H9 (cell line): ENCODE measurements at regions not wholly inside any gene's neighbourhood (a gene's known extent, or its start where the extent isn't known, plus 50 kb on each side); places are given as distances from the start of the nearest gene placed in this dataset.

Experiments
- DNase-seq: peaks from one replicate; pipeline ENCODE4 v3.0.0-alpha.2; 2017
- H2AFZ ChIP-seq: one replicate; pipeline ENCODE4 v1.6.1; 2013; ENCODE audit warnings: mild to moderate bottlenecking, low read length, control low read depth, moderate library complexity
- H2AK5ac ChIP-seq: 2 replicates; pipeline ENCODE4 v1.6.1; 2013; ENCODE audit warnings: low read length, control low read depth, mixed read lengths; ENCODE audit not compliant: insufficient read length
- H2BK120ac ChIP-seq: one replicate; pipeline ENCODE4 v1.6.1; 2013; ENCODE audit warnings: low read depth, mild to moderate bottlenecking, low read length, control low read depth, inconsistent platforms; ENCODE audit not compliant: poor library complexity, severe bottlenecking
- H2BK12ac ChIP-seq: 2 replicates; pipeline ENCODE4 v1.6.1; 2013; ENCODE audit warnings: low read length, control low read depth, mixed read lengths, low read depth; ENCODE audit not compliant: insufficient read length
- H2BK15ac ChIP-seq: 2 replicates; pipeline ENCODE4 v1.6.1; 2013; ENCODE audit warnings: low read depth, low read length, control low read depth
- H2BK20ac ChIP-seq: one replicate; pipeline ENCODE4 v1.6.1; 2013; ENCODE audit warnings: low read depth, mild to moderate bottlenecking, low read length, control low read depth, inconsistent platforms; ENCODE audit not compliant: poor library complexity, severe bottlenecking
- H2BK5ac ChIP-seq: 2 replicates; pipeline ENCODE4 v1.6.1; 2013; ENCODE audit warnings: low read length, control low read depth, mixed read lengths; ENCODE audit not compliant: insufficient read length
- H3K14ac ChIP-seq: 2 replicates; pipeline ENCODE4 v1.6.1; 2013; ENCODE audit warnings: low read length, control low read depth; ENCODE audit not compliant: insufficient read depth
- H3K18ac ChIP-seq: 2 replicates; pipeline ENCODE4 v1.6.1; 2013; ENCODE audit warnings: low read depth, mild to moderate bottlenecking, mixed read lengths, low read length, control low read depth; ENCODE audit not compliant: insufficient read length
- H3K23ac ChIP-seq: 2 replicates; pipeline ENCODE4 v1.6.1; 2013; ENCODE audit warnings: low read length, control low read depth, mixed read lengths, low read depth; ENCODE audit not compliant: insufficient read length
- H3K23me2 ChIP-seq: 2 replicates; pipeline ENCODE4 v1.6.1; 2013; ENCODE audit warnings: low read depth, mild to moderate bottlenecking, mixed read lengths, low read length, control low read depth; ENCODE audit not compliant: insufficient read length, poor library complexity, severe bottlenecking
- H3K27ac ChIP-seq: 2 replicates; pipeline ENCODE4 v1.5.1; 2013; ENCODE audit warnings: low read length, control low read depth, mixed read lengths, low read depth; ENCODE audit not compliant: insufficient read length
- H3K27me3 ChIP-seq: 2 replicates; pipeline ENCODE4 v1.6.1; 2013; ENCODE audit warnings: low read length, control low read depth, inconsistent platforms; ENCODE audit not compliant: insufficient read depth
- H3K4ac ChIP-seq: 2 replicates; pipeline ENCODE4 v1.6.1; 2013; ENCODE audit warnings: low read depth, mild to moderate bottlenecking, control low read depth, inconsistent platforms, low read length, moderate library complexity
- H3K4me1 ChIP-seq: 2 replicates; pipeline ENCODE4 v1.6.1; 2013; ENCODE audit warnings: low read length, control low read depth, inconsistent platforms; ENCODE audit not compliant: insufficient read depth
- H3K4me2 ChIP-seq: 2 replicates; pipeline ENCODE4 v1.6.1; 2013; ENCODE audit warnings: low read length, control low read depth, mixed read lengths; ENCODE audit not compliant: insufficient read length, insufficient read depth
- H3K56ac ChIP-seq: 2 replicates; pipeline ENCODE4 v1.6.1; 2013; ENCODE audit warnings: low read depth, mild to moderate bottlenecking, mixed read lengths, low read length, control low read depth; ENCODE audit not compliant: insufficient read length
- H3K79me1 ChIP-seq: 2 replicates; pipeline ENCODE4 v1.6.1; 2013; ENCODE audit warnings: low read depth, mild to moderate bottlenecking, moderate library complexity, low read length, control low read depth, inconsistent platforms; ENCODE audit not compliant: insufficient read depth, poor library complexity, severe bottlenecking
- H3K79me2 ChIP-seq: 2 replicates; pipeline ENCODE4 v1.6.1; 2013; ENCODE audit warnings: low read length, control low read depth, inconsistent platforms; ENCODE audit not compliant: insufficient read depth
- H3K9ac ChIP-seq: 2 replicates; pipeline ENCODE4 v1.6.1; 2013; ENCODE audit warnings: low read length, control low read depth, mixed read lengths; ENCODE audit not compliant: insufficient read length; ENCODE audit errors: extremely low read depth
- H3K9me3 ChIP-seq: one replicate; pipeline ENCODE4 v1.6.1; 2013; ENCODE audit warnings: low read depth, low read length, inconsistent platforms; ENCODE audit not compliant: control insufficient read depth
- H3T11ph ChIP-seq: one replicate; pipeline ENCODE4 v1.6.1; 2013; ENCODE audit warnings: mild to moderate bottlenecking, low read length, control low read depth, inconsistent platforms
- H4K20me1 ChIP-seq: one replicate; pipeline ENCODE4 v1.6.1; 2013; ENCODE audit not compliant: control insufficient read depth, insufficient read length, insufficient read depth
- H4K5ac ChIP-seq: 2 replicates; pipeline ENCODE4 v1.6.1; 2013; ENCODE audit warnings: low read depth, mild to moderate bottlenecking, mixed read lengths, low read length, control low read depth; ENCODE audit not compliant: insufficient read length
- H4K8ac ChIP-seq: replicated peaks from 2 replicates; pipeline ENCODE4 v1.6.1; 2013; ENCODE audit warnings: low read length, control low read depth, mixed read lengths, low read depth; ENCODE audit not compliant: insufficient read length
- H4K91ac ChIP-seq: 2 replicates; pipeline ENCODE4 v1.6.1; 2013; ENCODE audit warnings: low read depth, mild to moderate bottlenecking, moderate library complexity, mixed read lengths, low read length, control low read depth; ENCODE audit not compliant: insufficient read length
- H3K27ac Mint-ChIP-seq, 3 experiments: 2 replicates in 2 of 3; 3 replicates in 1 of 3; pipeline ENCODE4 v1.8.0; 2020 to 2021; ENCODE audit warnings: mixed read lengths in 3 of 3, mild to moderate bottlenecking in 1 of 3, moderate library complexity in 1 of 3
- H3K27me3 Mint-ChIP-seq: 2 replicates; pipeline ENCODE4 v1.8.0; 2021; ENCODE audit warnings: low read depth, mild to moderate bottlenecking, moderate library complexity, mixed read lengths
- H3K36me3 Mint-ChIP-seq, 3 experiments: 2 replicates in 2 of 3; 3 replicates in 1 of 3; pipeline ENCODE4 v1.8.0; 2020 to 2021; ENCODE audit warnings: low read depth in 3 of 3, mixed read lengths in 3 of 3; ENCODE audit not compliant: insufficient read depth in 1 of 3
- H3K4me1 Mint-ChIP-seq, 2 experiments: 2 replicates each; pipeline ENCODE4 v1.8.0; 2020; ENCODE audit warnings: mixed read lengths in 2 of 2
- H3K4me3 Mint-ChIP-seq, 2 experiments: 2 replicates in 1 of 2; 3 replicates in 1 of 2; pipeline ENCODE4 v1.8.0; 2020 to 2021; ENCODE audit warnings: mild to moderate bottlenecking in 2 of 2, mixed read lengths in 2 of 2, moderate library complexity in 1 of 2
- H3K9me3 Mint-ChIP-seq, 2 experiments: 2 replicates in 1 of 2; 3 replicates in 1 of 2; pipeline ENCODE4 v1.8.0; 2020; ENCODE audit warnings: mild to moderate bottlenecking in 2 of 2, mixed read lengths in 2 of 2, moderate library complexity in 1 of 2
- CTCF ChIP-seq: fragments of 200-600 bp; sonication (generic); conservative IDR thresholded peaks from 3 replicates; pipeline ENCODE4 v1.8.0; 2021; ENCODE audit warnings: antibody characterized with exemption, mild to moderate bottlenecking
- WGBS: extraction: QIAGEN DNeasy Blood & Tissue Kit; methylation state at CpG from one replicate; pipeline ENCODE4 v1.1.7; 2013; ENCODE audit warnings: missing lambda C conversion rate, low lambda C conversion rate, mixed read lengths; ENCODE audit not compliant: insufficient read length; ENCODE audit errors: extremely low coverage; 5-methylcytosine and 5-hydroxymethylcytosine counted together

- DNase-seq: no peak
- Mint-ChIP-seq H3K27ac (no peak overlapping the region), H3K36me3 (no peaks in the 10 kb centered on the region), H3K4me1 (peaks cover 16% of the 10 kb centered on the region in 2 experiments), H3K4me3 (no peak overlapping the region), H3K9me3 (no peaks in the 10 kb centered on the region), H3K27me3 (no peaks in the 10 kb centered on the region)
- Histone ChIP-seq H3K79me1 (no peaks in the 10 kb centered on the region), H3K9ac (no peak overlapping the region), H4K20me1 (no peaks in the 10 kb centered on the region), H3K27ac (no peak overlapping the region), H2BK20ac (no peak overlapping the region), H2BK120ac (no peak overlapping the region), H3K4me1 (peaks cover 3% of the 10 kb centered on the region; the same call in 1 of the 2 replicates), H3K56ac (no peak overlapping the region), H4K5ac (no peak overlapping the region), H2AK5ac (no peak overlapping the region), H3K14ac (no peak overlapping the region), H3K18ac (no peak overlapping the region), H3K27me3 (no peaks in the 10 kb centered on the region), H4K91ac (no peak overlapping the region), H2BK15ac (no peak overlapping the region), H3K23ac (no peak overlapping the region), H3K4ac (no peak overlapping the region), H3K23me2 (peaks cover 4% of the 10 kb centered on the region), H3T11ph (no peak overlapping the region), H2AFZ (no peak overlapping the region), H3K9me3 (no peaks in the 10 kb centered on the region), H3K79me2 (no peaks in the 10 kb centered on the region), H3K4me2 (no peak overlapping the region), H2BK5ac (no peak overlapping the region), H2BK12ac (no peak overlapping the region), H4K8ac (no peak overlapping the region)
- TF ChIP-seq CTCF: no peak
- no CpG with 5 or more reads among the region's 12 CpGs for WGBS
Measured at GRCh38 chr14:66092748-66093147, 393.4 kb upstream of the CCDC196 start.
